ENCODE measurements at regions not wholly inside any gene's neighbourhood (a gene's known extent, or its start where the extent isn't known, plus 50 kb on each side); places are given as distances from the start of the nearest gene placed in this dataset.

DNA sequence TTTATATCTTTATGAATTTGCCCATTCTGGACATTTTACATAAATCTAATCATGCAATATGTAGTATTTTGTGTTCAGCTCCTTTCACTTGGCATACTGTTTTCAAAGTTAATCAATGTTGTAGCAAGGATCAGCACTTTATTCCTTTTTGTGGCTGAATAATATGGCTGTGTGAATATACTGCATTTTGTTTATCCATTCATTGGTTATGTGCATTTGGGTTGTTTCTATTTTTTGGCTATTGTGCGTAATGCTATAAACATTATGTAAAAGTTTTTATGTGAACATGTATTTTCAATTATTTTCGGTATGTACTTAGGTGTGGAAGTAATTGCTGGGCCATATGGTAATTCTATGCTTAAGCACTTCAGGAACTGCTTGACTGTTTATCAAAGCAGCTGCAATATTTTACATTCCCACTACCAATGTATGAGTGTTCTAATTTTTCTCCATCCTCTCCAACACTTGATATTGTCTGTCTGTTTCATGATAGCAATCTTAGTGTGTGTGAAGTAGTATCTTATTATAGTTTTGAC is 101.3 kb upstream of the P2RY1 start:
- Histone ChIP-seq H3K36me3 (no peaks in the 10 kb centered on the region), H3K27ac (no peak overlapping the region), H3K9me3 (no peaks in the 10 kb centered on the region), H3K27me3 (no peaks in the 10 kb centered on the region), H3K4me1 (no peaks in the 10 kb centered on the region), H3K4me3 (no peak overlapping the region)
- DNase-seq (ENCODE audit: low spot score in 2 of 2) = no peak
- intact Hi-C loops (cut with DNase I) = no loop called here
- TF ChIP-seq, protein P1, sequence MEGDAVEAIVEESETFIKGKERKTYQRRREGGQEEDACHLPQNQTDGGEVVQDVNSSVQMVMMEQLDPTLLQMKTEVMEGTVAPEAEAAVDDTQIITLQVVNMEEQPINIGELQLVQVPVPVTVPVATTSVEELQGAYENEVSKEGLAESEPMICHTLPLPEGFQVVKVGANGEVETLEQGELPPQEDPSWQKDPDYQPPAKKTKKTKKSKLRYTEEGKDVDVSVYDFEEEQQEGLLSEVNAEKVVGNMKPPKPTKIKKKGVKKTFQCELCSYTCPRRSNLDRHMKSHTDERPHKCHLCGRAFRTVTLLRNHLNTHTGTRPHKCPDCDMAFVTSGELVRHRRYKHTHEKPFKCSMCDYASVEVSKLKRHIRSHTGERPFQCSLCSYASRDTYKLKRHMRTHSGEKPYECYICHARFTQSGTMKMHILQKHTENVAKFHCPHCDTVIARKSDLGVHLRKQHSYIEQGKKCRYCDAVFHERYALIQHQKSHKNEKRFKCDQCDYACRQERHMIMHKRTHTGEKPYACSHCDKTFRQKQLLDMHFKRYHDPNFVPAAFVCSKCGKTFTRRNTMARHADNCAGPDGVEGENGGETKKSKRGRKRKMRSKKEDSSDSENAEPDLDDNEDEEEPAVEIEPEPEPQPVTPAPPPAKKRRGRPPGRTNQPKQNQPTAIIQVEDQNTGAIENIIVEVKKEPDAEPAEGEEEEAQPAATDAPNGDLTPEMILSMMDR (IDR thresholded peaks at IDR 0.05) = no peak

DNA sequence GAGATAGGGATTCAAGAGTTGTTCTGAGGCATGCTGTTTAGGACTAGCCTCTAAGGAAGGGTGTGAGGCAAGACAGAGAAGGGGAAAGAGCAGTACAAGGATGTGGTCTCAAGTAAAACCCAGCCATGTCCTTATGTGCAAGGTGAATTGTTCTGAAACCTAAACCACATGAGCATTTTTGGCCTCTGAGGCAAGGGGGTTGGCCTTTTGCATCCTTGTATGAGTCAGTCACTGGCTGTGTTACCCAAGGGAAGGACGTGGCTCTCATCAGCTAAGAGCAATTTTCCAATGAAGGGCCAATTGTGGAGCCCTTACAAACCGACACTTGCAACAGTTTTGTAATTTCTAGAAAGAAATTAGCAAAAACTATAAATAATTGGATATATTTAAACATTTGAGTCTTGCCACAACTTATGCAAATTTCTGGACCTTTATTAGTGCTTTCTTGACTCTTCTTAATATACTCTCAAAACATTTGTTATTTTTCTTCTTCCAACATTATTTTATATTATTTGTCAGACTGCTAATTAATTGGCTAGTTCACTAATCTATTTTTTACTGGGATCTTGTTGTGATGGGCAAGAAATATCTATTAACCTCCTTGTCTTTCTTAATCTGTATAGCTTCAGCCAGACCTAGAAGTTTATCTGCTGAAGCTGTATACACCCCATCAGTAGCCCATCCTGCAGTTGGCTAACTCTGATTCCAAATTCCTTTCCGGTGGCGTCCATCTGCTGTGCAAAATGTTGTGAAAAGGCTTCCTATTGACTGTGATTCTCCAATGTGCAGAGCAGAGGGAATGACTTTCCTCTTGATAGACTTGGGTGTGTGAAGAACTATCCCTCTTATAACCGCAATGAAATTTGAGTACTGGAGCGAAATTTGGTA is 97.7 kb upstream of the P2RY1 start:
- DNase-seq (ENCODE audit: low spot score in 2 of 2) = no peak
- H3K27me3 ChIP-seq = no peaks in the 10 kb centered on the region
- intact Hi-C loops (cut with DNase I) = no loop called here
- TF ChIP-seq, protein P1 (IDR thresholded peaks at IDR 0.05) = no peak
- H3K4me1 ChIP-seq = no peaks in the 10 kb centered on the region
- no peak overlapping the region for H3K27ac ChIP-seq
- H3K9me3 ChIP-seq = no peaks in the 10 kb centered on the region
- no peak overlapping the region for H3K4me3 ChIP-seq
- H3K36me3 ChIP-seq = no peaks in the 10 kb centered on the region

DNA sequence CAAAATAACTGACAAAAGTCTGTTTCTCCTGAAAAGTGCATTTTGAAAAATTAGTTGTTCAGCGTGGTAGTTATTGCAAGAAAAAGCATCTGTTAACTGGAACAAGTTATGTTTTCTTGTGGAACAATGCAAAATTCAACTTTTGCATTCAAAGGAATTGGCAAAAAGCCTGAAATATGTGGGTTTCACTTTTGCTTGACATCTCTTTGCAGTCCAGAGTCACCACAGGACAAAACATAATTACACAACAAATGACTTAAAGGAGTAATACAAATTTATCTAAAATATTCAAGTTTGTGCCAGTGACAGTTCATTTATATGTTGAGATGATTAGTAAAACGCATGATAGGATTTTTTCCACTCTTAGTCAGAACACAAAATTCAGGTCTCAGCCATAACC is 96.3 kb upstream of the P2RY1 start:
- Histone ChIP-seq H3K36me3 (no peaks in the 10 kb centered on the region), H3K27ac (no peak overlapping the region), H3K4me3 (no peak overlapping the region), H3K27me3 (no peaks in the 10 kb centered on the region), H3K4me1 (no peaks in the 10 kb centered on the region), H3K9me3 (no peaks in the 10 kb centered on the region)
- DNase-seq (ENCODE audit: low spot score in 2 of 2) = no peak
- intact Hi-C loops (cut with DNase I) = no loop called here
- TF ChIP-seq, protein P1 (IDR thresholded peaks at IDR 0.05) = no peak

DNA sequence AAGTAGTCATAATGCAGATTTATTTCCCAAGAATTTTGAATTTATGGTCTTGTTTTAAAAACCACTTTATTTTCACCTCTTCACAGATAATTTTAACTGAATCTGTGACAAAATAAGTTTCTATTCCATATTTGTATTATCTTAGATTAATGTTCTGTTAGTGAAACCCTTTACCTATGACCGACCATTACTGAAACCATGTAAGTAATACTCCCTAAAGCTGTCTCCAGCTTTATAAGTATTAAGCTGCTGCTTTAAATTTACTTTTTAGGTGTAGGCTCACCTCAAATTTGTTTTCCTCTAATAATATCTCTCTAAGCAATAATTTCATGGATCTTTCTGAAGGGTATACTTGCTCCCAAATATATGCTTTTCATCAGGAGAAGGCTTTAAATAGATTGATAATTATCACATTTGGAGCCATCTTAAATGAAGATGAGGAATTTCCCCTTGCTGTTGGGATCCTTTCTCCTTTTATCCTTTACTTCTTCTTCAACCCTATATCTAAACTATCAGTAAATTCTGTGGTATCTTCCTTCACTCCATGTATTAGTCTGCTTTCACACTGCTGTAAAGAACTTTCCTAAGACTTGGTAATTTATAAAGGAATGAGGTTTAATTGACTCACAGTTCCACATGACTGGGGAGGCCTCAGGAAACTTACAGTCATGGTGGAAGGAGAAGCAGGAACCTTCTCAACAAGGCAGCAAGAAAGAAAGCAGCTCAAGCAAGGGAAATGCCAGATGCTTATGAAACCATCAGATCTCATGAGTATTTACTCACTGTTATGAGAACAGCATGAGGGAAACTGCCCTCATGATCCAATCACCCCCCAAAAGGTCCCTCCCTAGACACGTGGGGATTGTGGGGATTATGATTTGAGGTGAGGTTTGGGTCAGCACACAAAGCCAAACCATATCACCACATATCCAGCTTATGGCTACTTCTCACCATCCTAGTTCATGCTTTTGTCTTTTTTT is 92.3 kb upstream of the P2RY1 start:
- Histone ChIP-seq H3K27me3 (no peaks in the 10 kb centered on the region), H3K9me3 (no peaks in the 10 kb centered on the region), H3K27ac (no peak overlapping the region), H3K4me3 (no peak overlapping the region), H3K36me3 (no peaks in the 10 kb centered on the region), H3K4me1 (no peaks in the 10 kb centered on the region)
- intact Hi-C loops (cut with DNase I) = no loop called here
- DNase-seq (ENCODE audit: low spot score in 2 of 2) = no peak
- TF ChIP-seq, protein P1 (IDR thresholded peaks at IDR 0.05) = no peak

DNA sequence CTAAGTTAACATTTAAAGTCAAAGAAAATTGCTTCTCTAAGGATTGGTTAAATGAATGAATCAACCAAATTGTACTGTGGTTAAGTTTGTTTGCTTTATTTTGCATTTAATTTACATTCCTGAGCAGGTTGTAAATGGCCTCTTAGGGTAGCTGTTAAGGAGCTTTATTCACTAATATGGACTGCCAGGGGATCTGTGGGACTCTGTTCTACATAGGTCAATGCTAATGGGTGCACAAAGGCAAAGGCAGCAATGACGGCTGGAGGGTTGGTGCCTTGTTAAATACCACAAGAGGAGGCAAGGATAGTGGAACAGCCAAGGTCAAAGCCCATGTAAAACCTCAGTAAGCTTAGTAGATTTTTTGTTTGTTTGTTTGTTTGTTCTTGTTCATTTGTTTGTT is 89.3 kb upstream of the P2RY1 start:
- Histone ChIP-seq H3K36me3 (no peaks in the 10 kb centered on the region), H3K9me3 (peaks cover 0 to 12% of the 10 kb centered on the region in 2 donors), H3K27ac (no peak overlapping the region), H3K4me1 (no peaks in the 10 kb centered on the region), H3K27me3 (no peaks in the 10 kb centered on the region), H3K4me3 (no peak overlapping the region)
- TF ChIP-seq, protein P1 (IDR thresholded peaks at IDR 0.05) = no peak
- no peak for DNase-seq (ENCODE audit: low spot score in 2 of 2)
- intact Hi-C loops (cut with DNase I) = no loop called here
